GM21619 (cell line): ENCODE measurements at regions not wholly inside any gene's neighbourhood (a gene's known extent, or its start where the extent isn't known, plus 50 kb on each side); places are given as distances from the start of the nearest gene placed in this dataset.
A peak's percentile ranks its signal among the peaks of the same experiment; 100 is the strongest.

Source experiments
- ATAC-seq: cut with Tn5 transposase; IDR thresholded peaks from one replicate; pipeline ENCODE4 v1.9.1; 2021; ENCODE audit not compliant: unreplicated experiment

GRCh38 chr13:40484101-40484800 is 182.2 kb downstream of the FOXO1 start:
- no peak for ATAC-seq

- no peak for ATAC-seq
Observed at GRCh38 chr13:40484974-40485373, 181.5 kb downstream of the FOXO1 start.

DNA sequence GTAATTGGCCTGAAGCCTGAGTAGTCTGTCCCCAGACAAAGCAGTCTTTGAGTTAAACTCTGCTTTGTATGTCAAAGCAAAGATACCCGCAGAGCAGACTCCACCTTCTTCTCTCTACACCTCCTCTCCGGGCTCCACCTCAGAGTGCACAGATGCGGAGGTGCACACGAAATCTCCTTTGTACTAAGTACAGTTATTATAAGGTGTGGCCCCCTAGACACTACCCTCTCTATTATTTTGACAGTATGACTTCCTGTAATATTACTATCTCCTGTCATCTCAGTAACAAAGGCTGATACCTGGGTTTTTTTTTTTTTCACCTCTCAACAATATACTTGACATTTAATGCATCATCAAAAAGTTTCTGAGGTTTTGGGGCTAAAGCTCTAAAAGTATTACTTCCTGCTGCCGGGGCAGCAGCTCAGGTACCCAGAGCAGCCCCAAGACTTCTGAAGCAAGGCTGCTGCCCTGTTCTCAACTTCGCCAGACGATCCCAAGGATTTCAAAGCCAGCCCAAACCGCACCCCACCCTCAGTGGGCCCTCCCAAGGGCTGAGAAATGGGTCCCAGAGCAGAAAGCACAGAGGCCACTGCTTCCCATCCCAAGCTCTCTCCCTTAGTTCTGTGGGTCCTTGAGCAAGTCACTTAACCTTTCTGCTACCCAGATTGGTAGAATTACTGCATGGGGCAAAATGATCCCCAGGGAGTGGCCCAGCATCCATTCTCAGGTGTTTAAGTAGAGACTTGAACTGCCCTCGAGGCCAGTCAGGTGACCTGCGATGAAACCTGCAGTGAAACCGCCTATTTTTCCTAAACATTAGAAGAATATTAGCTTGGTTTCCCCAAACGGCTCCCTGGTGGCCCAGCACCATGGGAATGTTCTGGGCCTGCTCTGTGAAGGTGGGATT is 180.6 kb downstream of the FOXO1 start:
- ATAC-seq = peak; percentile 61

GRCh38 chr13:40486518-40487163 is 179.8 kb downstream of the FOXO1 start:
- ATAC-seq = no peak

DNA sequence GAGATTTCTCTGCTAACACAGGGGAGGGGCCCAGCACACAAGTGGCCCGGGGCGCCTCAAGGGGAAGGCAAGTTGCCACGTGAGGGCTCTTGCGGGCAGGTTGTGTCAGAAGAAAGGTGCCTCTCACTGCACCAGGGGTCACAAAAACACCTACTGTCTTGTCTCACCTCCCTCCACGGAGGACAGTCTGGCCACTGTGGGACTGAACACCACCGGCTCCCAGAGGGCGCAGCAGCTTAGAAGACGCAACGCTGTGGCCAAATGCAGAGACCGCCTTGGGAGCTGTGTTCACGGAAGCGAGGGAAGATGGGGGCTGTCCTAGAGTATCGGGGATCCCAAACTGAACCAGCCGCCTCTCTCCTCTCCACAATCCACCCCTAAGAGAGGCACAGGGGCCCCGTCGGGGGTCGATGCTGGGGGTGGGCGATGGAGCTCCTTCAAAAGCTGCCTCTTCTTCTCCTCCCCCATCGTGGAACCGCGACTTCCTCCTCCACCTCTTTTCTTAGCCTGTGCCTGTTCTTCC is 177.5 kb downstream of the FOXO1 start:
- no peak for ATAC-seq

GRCh38 chr13:40490086-40490758 is 176.2 kb downstream of the FOXO1 start:
- no peak for ATAC-seq

DNA sequence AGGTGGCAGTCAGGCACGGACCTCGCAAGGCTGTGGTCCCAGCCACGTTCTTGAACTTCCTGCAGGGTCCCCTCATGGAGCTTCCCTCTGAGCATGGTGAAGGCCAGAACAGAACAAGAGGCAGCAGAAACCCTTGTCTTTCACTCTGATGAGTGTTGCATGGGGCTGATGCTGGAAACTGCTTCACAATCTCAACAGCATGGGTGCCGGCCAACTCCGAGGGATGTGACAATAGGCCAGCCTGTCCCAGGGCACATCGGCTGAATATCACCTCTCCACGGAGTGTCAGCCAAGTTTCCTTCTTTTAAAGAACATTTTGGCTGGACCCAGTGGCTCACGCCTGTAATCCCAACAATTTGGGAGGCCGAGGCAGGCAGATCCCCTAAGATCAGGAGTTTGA is 173.9 kb downstream of the FOXO1 start:
- ATAC-seq = no peak

- no peak for ATAC-seq
Observed at GRCh38 chr13:40494513-40494912, 171.9 kb downstream of the FOXO1 start.

GRCh38 chr13:40494946-40495620 is 171.4 kb downstream of the FOXO1 start:
- no peak for ATAC-seq

GRCh38 chr13:40495621-40496001 is 170.8 kb downstream of the FOXO1 start:
- ATAC-seq = no peak

- ATAC-seq = no peak
Observed at GRCh38 chr13:40496035-40496810, 170.2 kb downstream of the FOXO1 start.

DNA sequence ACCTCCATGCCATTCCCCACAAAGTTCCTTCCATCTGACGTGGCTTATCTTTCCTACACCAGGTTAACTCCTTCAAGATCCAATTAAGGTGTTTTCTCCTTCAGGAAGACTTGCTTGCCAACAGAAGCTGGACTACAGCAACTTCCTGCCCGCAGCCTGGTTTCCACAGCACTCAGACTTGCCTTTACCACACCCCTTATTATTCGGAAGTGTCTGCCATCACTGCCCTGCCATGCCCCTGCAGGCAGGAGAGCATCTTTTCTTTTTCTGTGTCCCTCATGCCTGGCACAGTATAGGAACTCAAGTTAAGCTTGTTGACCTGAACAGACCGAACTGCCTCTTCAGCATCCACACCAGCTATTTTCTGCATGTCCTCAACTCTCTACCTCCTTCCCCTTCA is 168.0 kb downstream of the FOXO1 start:
- no peak for ATAC-seq

DNA sequence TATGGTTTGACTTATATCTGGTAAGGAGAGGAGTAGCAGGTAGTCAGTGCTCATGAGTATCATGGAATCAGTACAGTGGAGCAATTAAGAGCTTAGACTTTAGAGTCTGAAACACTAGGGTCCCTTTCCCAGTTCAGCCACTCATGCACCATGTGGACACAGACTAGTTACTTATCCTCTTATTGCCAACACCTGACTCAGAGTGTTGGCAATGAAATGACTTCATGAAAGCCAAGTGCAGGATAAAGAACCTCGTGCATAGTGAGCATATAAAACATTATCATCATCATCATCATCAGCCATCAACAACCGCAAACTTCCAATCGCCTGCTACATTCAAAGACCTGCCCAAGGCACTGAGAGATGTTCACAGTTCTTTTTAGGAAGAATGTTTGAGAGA is 164.2 kb downstream of the FOXO1 start:
- ATAC-seq = no peak

DNA sequence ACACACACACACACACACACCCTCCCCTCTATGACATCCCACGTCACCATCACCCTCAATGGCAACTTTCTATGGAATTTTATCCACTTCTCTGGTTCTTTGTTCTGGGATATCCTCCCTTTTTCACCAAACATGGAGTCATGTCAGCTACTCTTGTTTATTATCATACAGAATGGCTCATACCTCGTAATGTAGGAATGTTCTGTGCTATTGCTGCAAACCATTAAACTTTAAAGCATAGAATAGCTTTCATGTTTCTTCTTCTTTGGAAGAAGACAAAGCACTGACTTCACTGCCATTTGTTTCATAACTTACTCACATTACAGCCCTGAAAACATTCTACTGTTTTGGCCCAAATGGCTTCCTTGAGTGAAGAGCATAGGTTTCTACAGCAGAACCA is 163.4 kb downstream of the FOXO1 start:
- ATAC-seq = no peak

DNA sequence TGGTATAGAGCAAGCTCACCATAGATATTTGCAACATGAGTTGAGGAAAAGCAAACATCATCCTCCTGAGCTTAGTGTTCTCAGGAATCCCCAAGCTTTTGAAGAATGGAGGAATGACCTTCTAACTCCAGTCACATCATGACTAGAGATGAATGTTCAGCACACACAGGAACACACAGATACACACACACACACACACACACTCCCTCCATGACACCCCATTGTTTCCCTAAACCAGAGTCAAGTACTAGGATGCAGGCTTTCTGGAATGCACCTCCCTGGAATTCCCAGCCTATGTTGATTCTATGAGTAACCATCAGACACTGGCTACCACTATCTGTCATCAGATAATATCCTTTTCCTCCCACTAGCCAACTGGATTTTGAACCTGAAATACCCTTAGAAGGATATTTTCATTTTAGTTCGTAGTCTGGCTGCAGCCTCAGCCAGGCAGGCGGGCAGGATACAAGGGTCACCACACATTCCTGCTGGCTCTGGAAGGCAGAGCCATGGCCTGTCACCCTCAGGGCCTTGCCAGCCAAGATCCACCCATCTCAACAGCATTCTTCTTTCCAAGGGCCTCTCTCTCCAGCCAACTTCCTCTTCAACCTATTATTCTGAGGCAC is 162.4 kb downstream of the FOXO1 start:
- no peak for ATAC-seq

GRCh38 chr13:40504641-40505040 is 161.8 kb downstream of the FOXO1 start:
- no peak for ATAC-seq

- no peak for ATAC-seq
Observed at GRCh38 chr13:40505196-40505595, 161.2 kb downstream of the FOXO1 start.
